ENCODE measurements at regions not wholly inside any gene's neighbourhood (a gene's known extent, or its start where the extent isn't known, plus 50 kb on each side); places are given as distances from the start of the nearest gene placed in this dataset.

GRCh38 chr14:32027255-32027939, 49.7 kb upstream of the ARHGAP5 start:
- Histone ChIP-seq H3K9ac (ENCODE audit: insufficient read depth, low read length) (no peak overlapping the region), H2AFZ (ENCODE audit: low read length) (no peak overlapping the region), H3K4me3 (replicated peaks in 1 of 4; ENCODE audit: control extremely low read depth in 1 of 4, insufficient read depth in 1 of 4, low read depth in 3 of 4, low read length in 4 of 4) (no peak overlapping the region), H3K4me1 (ENCODE audit: control insufficient read depth, extremely low read depth, insufficient read depth, low read length) (no peaks in the 10 kb centered on the region), H4K20me1 (ENCODE audit: control insufficient read depth, extremely low read depth, insufficient read depth, low read length) (no peaks in the 10 kb centered on the region), H3K27ac (ENCODE audit: insufficient read depth, low read length) (no peak overlapping the region), H3K27me3 (ENCODE audit: control insufficient read depth, insufficient read depth, low read length) (no peaks in the 10 kb centered on the region), H3K36me3 (ENCODE audit: control insufficient read depth, insufficient read depth, low read length) (no peaks in the 10 kb centered on the region), H3K9me3 (ENCODE audit: control insufficient read depth, insufficient read depth, low read depth, low read length) (no peaks in the 10 kb centered on the region), H3K4me2 (ENCODE audit: extremely low read depth, insufficient read depth, low read length) (no peak overlapping the region), H3K79me2 (ENCODE audit: control insufficient read depth, insufficient read depth, low read length) (no peaks in the 10 kb centered on the region)
- TF ChIP-seq EZH2 (IDR thresholded peaks at IDR 0.05; ENCODE audit: low read length, missing control alignments) = no peak
- TF ChIP-seq CTCF (conservative IDR thresholded peaks at IDR 0.05 in 1 of 2, IDR thresholded peaks at IDR 0.05 in 1 of 2; ENCODE audit: low read depth in 1 of 2, low read length in 2 of 2) = no peak
- peak in 1 of 2 donors; percentile 54 for DNase-seq (ENCODE audit: low read depth in 2 of 2)

Data from fibroblast of lung (primary cell).